SU-DHL-6 (cell line): ENCODE measurements at regions not wholly inside any gene's neighbourhood (a gene's known extent, or its start where the extent isn't known, plus 50 kb on each side); places are given as distances from the start of the nearest gene placed in this dataset.

Source experiments
- H2AFZ ChIP-seq: fragments of 200-600 bp; sonication (generic); 2 replicates; pipeline ENCODE4 v1.6.1; 2014; ENCODE audit warnings: low read depth, mild to moderate bottlenecking, moderate library complexity, mixed read lengths, antibody characterized with exemption, low read length; ENCODE audit not compliant: severe bottlenecking
- H3F3A ChIP-seq: fragments of 200-600 bp; shearing (Covaris generic); 2 replicates; pipeline ENCODE4 v1.6.0; 2016; ENCODE audit warnings: antibody characterized with exemption, mild to moderate bottlenecking; ENCODE audit not compliant: insufficient read depth
- H3K27ac ChIP-seq: fragments of 200-600 bp; sonication (generic); 2 replicates; pipeline ENCODE4 v1.5.1; 2016; ENCODE audit warnings: low read depth, mild to moderate bottlenecking, low read length, moderate library complexity, mixed read lengths
- H3K27me3 ChIP-seq: fragments of 200-600 bp; sonication (generic), shearing (Covaris generic); 2 replicates; pipeline ENCODE4 v1.6.0; 2014; ENCODE audit warnings: mild to moderate bottlenecking, low read length
- H3K36me3 ChIP-seq: fragments of 200-600 bp; sonication (generic); 2 replicates; pipeline ENCODE4 v1.6.1; 2014; ENCODE audit warnings: mild to moderate bottlenecking, low read length, mixed read lengths
- H3K4me2 ChIP-seq: fragments of 300-600, 200-600 bp; shearing (Covaris generic), sonication (generic); 2 replicates; pipeline ENCODE4 v1.6.0; 2014; ENCODE audit warnings: low read length, low read depth, mild to moderate bottlenecking; ENCODE audit not compliant: poor library complexity, severe bottlenecking
- H3K4me3 ChIP-seq: fragments of 200-600 bp; sonication (generic); 2 replicates; pipeline ENCODE4 v1.5.1; 2014; ENCODE audit warnings: antibody characterized with exemption, low read length, mild to moderate bottlenecking, mixed read lengths; ENCODE audit not compliant: insufficient read depth, poor library complexity, severe bottlenecking
- H3K79me2 ChIP-seq: fragments of 200-600 bp; sonication (generic); 2 replicates; pipeline ENCODE4 v1.6.1; 2014; ENCODE audit warnings: mild to moderate bottlenecking, low read length, moderate library complexity; ENCODE audit not compliant: insufficient read depth
- H3K9ac ChIP-seq: fragments of 200-600 bp; sonication (generic); 2 replicates; pipeline ENCODE4 v1.7.0; 2014; ENCODE audit warnings: mild to moderate bottlenecking, low read length
- H3K9me2 ChIP-seq: fragments of 200-600 bp; sonication (generic); replicated peaks from 2 replicates; pipeline ENCODE4 v1.6.1; 2014; ENCODE audit warnings: low read length; ENCODE audit not compliant: insufficient read depth
- H3K9me3 ChIP-seq: fragments of 200-600 bp; sonication (generic); 2 replicates; pipeline ENCODE4 v1.6.1; 2014; ENCODE audit warnings: low read length, mixed read lengths; ENCODE audit not compliant: insufficient read depth
- H4K20me1 ChIP-seq: fragments of 200-600 bp; sonication (generic); 2 replicates; pipeline ENCODE4 v1.6.1; 2014; ENCODE audit warnings: low read depth, mild to moderate bottlenecking, antibody characterized with exemption, low read length, moderate library complexity, mixed read lengths
- EZH2phosphoT487 ChIP-seq: fragments of 200-600 bp; sonication (generic), shearing (Covaris generic); conservative IDR thresholded peaks from 2 replicates; pipeline ENCODE4 v1.6.1; 2018; ENCODE audit warnings: mild to moderate bottlenecking, antibody characterized with exemption, low read length, moderate library complexity, mixed read lengths
- TF ChIP-seq, protein P1 (sequence below): fragments of 200-600 bp; sonication (generic); IDR thresholded peaks from one replicate; pipeline ENCODE4 v1.5.1; 2017; ENCODE audit warnings: antibody characterized with exemption, mild to moderate bottlenecking, low read length, moderate library complexity; ENCODE audit not compliant: insufficient read depth, poor library complexity, severe bottlenecking

- Histone ChIP-seq H3K9ac (no peak overlapping the region), H3K4me3 (no peak overlapping the region), H3K4me2 (no peak overlapping the region), H3K79me2 (no peaks in the 10 kb centered on the region), H3K36me3 (no peaks in the 10 kb centered on the region), H3K27me3 (no peaks in the 10 kb centered on the region), H3K9me3 (no peaks in the 10 kb centered on the region; the same call in 1 of the 2 replicates), H4K20me1 (no peaks in the 10 kb centered on the region), H3K27ac (no peak overlapping the region), H2AFZ (no peak overlapping the region), H3F3A (no peaks in the 10 kb centered on the region), H3K9me2 (no peaks in the 10 kb centered on the region)
- TF ChIP-seq EZH2phosphoT487 = no peak
- TF ChIP-seq, protein P1, sequence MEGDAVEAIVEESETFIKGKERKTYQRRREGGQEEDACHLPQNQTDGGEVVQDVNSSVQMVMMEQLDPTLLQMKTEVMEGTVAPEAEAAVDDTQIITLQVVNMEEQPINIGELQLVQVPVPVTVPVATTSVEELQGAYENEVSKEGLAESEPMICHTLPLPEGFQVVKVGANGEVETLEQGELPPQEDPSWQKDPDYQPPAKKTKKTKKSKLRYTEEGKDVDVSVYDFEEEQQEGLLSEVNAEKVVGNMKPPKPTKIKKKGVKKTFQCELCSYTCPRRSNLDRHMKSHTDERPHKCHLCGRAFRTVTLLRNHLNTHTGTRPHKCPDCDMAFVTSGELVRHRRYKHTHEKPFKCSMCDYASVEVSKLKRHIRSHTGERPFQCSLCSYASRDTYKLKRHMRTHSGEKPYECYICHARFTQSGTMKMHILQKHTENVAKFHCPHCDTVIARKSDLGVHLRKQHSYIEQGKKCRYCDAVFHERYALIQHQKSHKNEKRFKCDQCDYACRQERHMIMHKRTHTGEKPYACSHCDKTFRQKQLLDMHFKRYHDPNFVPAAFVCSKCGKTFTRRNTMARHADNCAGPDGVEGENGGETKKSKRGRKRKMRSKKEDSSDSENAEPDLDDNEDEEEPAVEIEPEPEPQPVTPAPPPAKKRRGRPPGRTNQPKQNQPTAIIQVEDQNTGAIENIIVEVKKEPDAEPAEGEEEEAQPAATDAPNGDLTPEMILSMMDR = no peak
Observed at GRCh38 chr11:39288011-39288410, 2171.4 kb downstream of the LRRC4C start.

- TF ChIP-seq, protein P1 = no peak
- no peak for TF ChIP-seq EZH2phosphoT487
Observed at GRCh38 chr11:39268176-39268690, 2191.2 kb downstream of the LRRC4C start.

DNA sequence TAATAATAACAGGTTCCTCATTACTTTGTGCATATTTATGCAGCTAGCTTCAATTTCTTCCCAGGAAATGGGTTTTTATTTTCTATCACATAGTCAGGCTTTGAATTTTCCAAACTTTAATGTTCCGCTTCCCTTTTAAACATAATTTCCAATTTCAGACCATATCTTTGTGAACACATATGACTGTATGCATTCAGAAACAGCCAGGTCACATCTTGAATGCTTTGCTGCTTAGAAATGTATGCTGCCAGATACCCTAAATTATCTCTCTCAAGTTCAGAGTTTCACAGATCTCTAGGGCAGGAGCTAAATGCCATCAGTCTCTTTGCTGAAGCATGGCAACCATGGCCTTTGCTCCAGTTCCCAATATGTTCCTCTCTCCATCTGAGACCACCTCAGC is 2203.8 kb downstream of the LRRC4C start:
- H3K9ac ChIP-seq = no peak overlapping the region
- no peaks in the 10 kb centered on the region for H3K79me2 ChIP-seq
- H4K20me1 ChIP-seq = no peaks in the 10 kb centered on the region
- H2AFZ ChIP-seq = no peak overlapping the region
- no peaks in the 10 kb centered on the region for H3K9me3 ChIP-seq
- no peak overlapping the region for H3K27ac ChIP-seq
- H3K9me2 ChIP-seq = no peaks in the 10 kb centered on the region
- H3K4me2 ChIP-seq = no peak overlapping the region
- H3K36me3 ChIP-seq = no peaks in the 10 kb centered on the region
- H3K4me3 ChIP-seq = no peak overlapping the region
- no peaks in the 10 kb centered on the region for H3F3A ChIP-seq
- TF ChIP-seq, protein P1 = no peak
- no peak for TF ChIP-seq EZH2phosphoT487
- no peaks in the 10 kb centered on the region for H3K27me3 ChIP-seq

More at GRCh38 chr11:39268176-39268690, 2191.2 kb downstream of the LRRC4C start:
- H3K4me3 ChIP-seq = no peak overlapping the region
- no peak overlapping the region for H3K9ac ChIP-seq
- H3K27me3 ChIP-seq = no peaks in the 10 kb centered on the region
- no peak overlapping the region for H2AFZ ChIP-seq
- no peak overlapping the region for H3K4me2 ChIP-seq
- no peaks in the 10 kb centered on the region for H3K9me2 ChIP-seq
- no peaks in the 10 kb centered on the region for H3K36me3 ChIP-seq
- no peaks in the 10 kb centered on the region for H4K20me1 ChIP-seq
- no peaks in the 10 kb centered on the region for H3K79me2 ChIP-seq
- no peak overlapping the region for H3K27ac ChIP-seq
- no peaks in the 10 kb centered on the region for H3F3A ChIP-seq
- no peaks in the 10 kb centered on the region for H3K9me3 ChIP-seq
